OCI-LY3 (cell line): ENCODE measurements at regions not wholly inside any gene's neighbourhood (a gene's known extent, or its start where the extent isn't known, plus 50 kb on each side); places are given as distances from the start of the nearest gene placed in this dataset.

Experiments
- EZH2phosphoT487 ChIP-seq: fragments of 200-600 bp; shearing (Covaris generic); IDR thresholded peaks from 2 replicates; pipeline ENCODE4 v1.6.1; 2018; ENCODE audit warnings: antibody characterized with exemption, mixed run types, low read depth
- TF ChIP-seq, protein P1 (sequence below): fragments of 200-600, 300-600 bp; sonication (generic); IDR thresholded peaks from 2 replicates; pipeline ENCODE4 v1.5.1; 2014; ENCODE audit warnings: antibody characterized with exemption, low read length, low read depth

DNA sequence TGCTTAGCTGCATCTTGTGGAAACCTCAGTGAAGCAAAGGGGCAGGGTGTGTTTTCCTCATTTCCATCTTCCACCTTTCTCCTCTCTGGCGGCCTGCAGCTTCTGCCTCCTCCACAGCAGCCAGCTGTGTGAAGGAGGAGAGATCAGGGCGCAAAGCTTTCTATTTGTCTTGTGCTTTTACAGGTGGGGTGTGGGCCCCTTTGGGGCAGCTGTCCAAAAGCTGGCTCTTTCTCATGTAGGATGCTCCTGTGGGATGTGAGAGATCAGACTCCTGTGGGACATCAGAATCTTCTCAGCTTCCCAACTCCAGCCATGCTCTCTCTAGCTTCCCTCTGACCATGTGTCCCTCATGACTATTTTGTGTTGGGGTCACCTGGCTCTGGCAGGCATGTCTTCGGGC is 227.1 kb downstream of the MID1 start:
- TF ChIP-seq, protein P1, sequence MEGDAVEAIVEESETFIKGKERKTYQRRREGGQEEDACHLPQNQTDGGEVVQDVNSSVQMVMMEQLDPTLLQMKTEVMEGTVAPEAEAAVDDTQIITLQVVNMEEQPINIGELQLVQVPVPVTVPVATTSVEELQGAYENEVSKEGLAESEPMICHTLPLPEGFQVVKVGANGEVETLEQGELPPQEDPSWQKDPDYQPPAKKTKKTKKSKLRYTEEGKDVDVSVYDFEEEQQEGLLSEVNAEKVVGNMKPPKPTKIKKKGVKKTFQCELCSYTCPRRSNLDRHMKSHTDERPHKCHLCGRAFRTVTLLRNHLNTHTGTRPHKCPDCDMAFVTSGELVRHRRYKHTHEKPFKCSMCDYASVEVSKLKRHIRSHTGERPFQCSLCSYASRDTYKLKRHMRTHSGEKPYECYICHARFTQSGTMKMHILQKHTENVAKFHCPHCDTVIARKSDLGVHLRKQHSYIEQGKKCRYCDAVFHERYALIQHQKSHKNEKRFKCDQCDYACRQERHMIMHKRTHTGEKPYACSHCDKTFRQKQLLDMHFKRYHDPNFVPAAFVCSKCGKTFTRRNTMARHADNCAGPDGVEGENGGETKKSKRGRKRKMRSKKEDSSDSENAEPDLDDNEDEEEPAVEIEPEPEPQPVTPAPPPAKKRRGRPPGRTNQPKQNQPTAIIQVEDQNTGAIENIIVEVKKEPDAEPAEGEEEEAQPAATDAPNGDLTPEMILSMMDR: no peak
- no peak for TF ChIP-seq EZH2phosphoT487
